MM.1S (cell line): ENCODE measurements at regions not wholly inside any gene's neighbourhood (a gene's known extent, or its start where the extent isn't known, plus 50 kb on each side); places are given as distances from the start of the nearest gene placed in this dataset.

Experiments used
- CTCF ChIP-seq: fragments of 300-600 bp; sonication (generic); IDR thresholded peaks from 2 replicates; pipeline ENCODE4 v1.5.1; 2016; ENCODE audit warnings: antibody characterized with exemption, low read length, mixed read lengths
- EZH2 ChIP-seq: fragments of 300-600 bp; sonication (generic); optimal IDR thresholded peaks from 2 replicates; pipeline ENCODE3; 2017; ENCODE audit warnings: low read depth, mild to moderate bottlenecking, antibody characterized with exemption, low read length, mixed read lengths
- EZH2phosphoT487 ChIP-seq: fragments of 300-600 bp; sonication (generic); IDR thresholded peaks from 2 replicates; pipeline ENCODE4 v1.6.1; 2018; ENCODE audit warnings: antibody characterized with exemption, low read length

GRCh38 chr11:69965821-69966582 lies 112.1 kb upstream of the ANO1 start:
- TF ChIP-seq CTCF, result no peak
- TF ChIP-seq EZH2, result no peak
- TF ChIP-seq EZH2phosphoT487, result no peak
